ENCODE measurements at regions not wholly inside any gene's neighbourhood (a gene's known extent, or its start where the extent isn't known, plus 50 kb on each side); places are given as distances from the start of the nearest gene placed in this dataset.
A peak's percentile ranks its signal among the peaks of the same experiment; 100 is the strongest.

GRCh38 chrX:147788641-147789350 is 122.9 kb upstream of the FMR1 start:
- TF ChIP-seq ZBTB7A (IDR thresholded peaks at IDR 0.05; ENCODE audit: low read depth): no peak
- no peak for TF ChIP-seq TAF1 (IDR thresholded peaks at IDR 0.05; ENCODE audit: low read depth)
- no peak for TF ChIP-seq MAX (IDR thresholded peaks at IDR 0.05)
- TF ChIP-seq TEAD4 (IDR thresholded peaks at IDR 0.05): no peak

GRCh38 chrX:147800663-147801062 is 111.1 kb upstream of the FMR1 start:
- TF ChIP-seq CREB1 (IDR thresholded peaks at IDR 0.05; ENCODE audit: low read depth): no peak
- TF ChIP-seq EP300 (IDR thresholded peaks at IDR 0.05; ENCODE audit: borderline replicate concordance): no peak
- TF ChIP-seq FOXM1 (IDR thresholded peaks at IDR 0.05; ENCODE audit: borderline replicate concordance, low read depth): no peak
- TF ChIP-seq REST (IDR thresholded peaks at IDR 0.05; ENCODE audit: low read depth): no peak
- no peak for TF ChIP-seq ZBTB7A (IDR thresholded peaks at IDR 0.05; ENCODE audit: low read depth)
- TF ChIP-seq NFIC (IDR thresholded peaks at IDR 0.05): no peak
- TF ChIP-seq RAD21 (IDR thresholded peaks at IDR 0.05; ENCODE audit: low read depth): no peak
- no peak for TF ChIP-seq MAX (IDR thresholded peaks at IDR 0.05)
- no peak for TF ChIP-seq TEAD4 (IDR thresholded peaks at IDR 0.05)
- TF ChIP-seq TCF12 (IDR thresholded peaks at IDR 0.05; ENCODE audit: low read depth): no peak
- TF ChIP-seq YY1 (IDR thresholded peaks at IDR 0.05; ENCODE audit: low read depth): no peak
- TF ChIP-seq CEBPB (IDR thresholded peaks at IDR 0.05): no peak
- no peak for TF ChIP-seq TAF1 (IDR thresholded peaks at IDR 0.05; ENCODE audit: low read depth)

GRCh38 chrX:147803948-147804347 is 107.8 kb upstream of the FMR1 start:
- TF ChIP-seq EGR1 (IDR thresholded peaks at IDR 0.05) (no peak), MAX (IDR thresholded peaks at IDR 0.05) (no peak), REST (IDR thresholded peaks at IDR 0.05; ENCODE audit: low read depth) (no peak), EP300 (IDR thresholded peaks at IDR 0.05; ENCODE audit: borderline replicate concordance) (no peak), USF1 (IDR thresholded peaks at IDR 0.05) (no peak), RAD21 (IDR thresholded peaks at IDR 0.05; ENCODE audit: low read depth) (peak; percentile 59)

DNA sequence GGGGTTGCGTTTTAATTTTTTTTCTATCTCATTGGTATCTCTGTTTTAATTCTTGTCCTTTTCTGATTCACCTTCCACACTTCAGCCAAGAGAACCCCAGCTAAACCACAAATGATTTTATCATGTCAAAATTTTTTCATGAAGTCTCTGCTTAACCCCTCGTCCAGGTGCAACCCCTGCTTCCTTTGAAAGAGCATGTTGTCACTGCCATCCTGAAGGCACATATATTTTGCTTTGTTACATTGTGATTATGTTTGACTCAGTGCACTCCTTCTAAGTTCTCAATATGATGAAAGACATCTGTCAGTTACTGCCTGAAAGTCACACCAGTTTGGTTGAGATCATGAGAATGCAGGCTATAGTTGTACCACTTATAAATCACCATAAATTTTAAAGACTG is 99.9 kb upstream of the FMR1 start:
- TF ChIP-seq TCF12 (IDR thresholded peaks at IDR 0.05; ENCODE audit: low read depth): no peak
- TF ChIP-seq FOXM1 (IDR thresholded peaks at IDR 0.05; ENCODE audit: borderline replicate concordance, low read depth): no peak
- no peak for TF ChIP-seq RAD21 (IDR thresholded peaks at IDR 0.05; ENCODE audit: low read depth)
- no peak for TF ChIP-seq EP300 (IDR thresholded peaks at IDR 0.05; ENCODE audit: borderline replicate concordance)
- no peak for TF ChIP-seq MAX (IDR thresholded peaks at IDR 0.05)
- no peak for TF ChIP-seq CREB1 (IDR thresholded peaks at IDR 0.05; ENCODE audit: low read depth)
- no peak for TF ChIP-seq CEBPB (IDR thresholded peaks at IDR 0.05)
- no peak for TF ChIP-seq NFIC (IDR thresholded peaks at IDR 0.05)
- no peak for TF ChIP-seq USF1 (IDR thresholded peaks at IDR 0.05)
- TF ChIP-seq TAF1 (IDR thresholded peaks at IDR 0.05; ENCODE audit: low read depth): no peak
- TF ChIP-seq ZBTB7A (IDR thresholded peaks at IDR 0.05; ENCODE audit: low read depth): no peak
- TF ChIP-seq EGR1 (IDR thresholded peaks at IDR 0.05): no peak
- no peak for TF ChIP-seq TEAD4 (IDR thresholded peaks at IDR 0.05)
- TF ChIP-seq YY1 (IDR thresholded peaks at IDR 0.05; ENCODE audit: low read depth): no peak
- TF ChIP-seq REST (IDR thresholded peaks at IDR 0.05; ENCODE audit: low read depth): no peak
